ENCODE measurements at regions not wholly inside any gene's neighbourhood (a gene's known extent, or its start where the extent isn't known, plus 50 kb on each side); places are given as distances from the start of the nearest gene placed in this dataset.

DNA sequence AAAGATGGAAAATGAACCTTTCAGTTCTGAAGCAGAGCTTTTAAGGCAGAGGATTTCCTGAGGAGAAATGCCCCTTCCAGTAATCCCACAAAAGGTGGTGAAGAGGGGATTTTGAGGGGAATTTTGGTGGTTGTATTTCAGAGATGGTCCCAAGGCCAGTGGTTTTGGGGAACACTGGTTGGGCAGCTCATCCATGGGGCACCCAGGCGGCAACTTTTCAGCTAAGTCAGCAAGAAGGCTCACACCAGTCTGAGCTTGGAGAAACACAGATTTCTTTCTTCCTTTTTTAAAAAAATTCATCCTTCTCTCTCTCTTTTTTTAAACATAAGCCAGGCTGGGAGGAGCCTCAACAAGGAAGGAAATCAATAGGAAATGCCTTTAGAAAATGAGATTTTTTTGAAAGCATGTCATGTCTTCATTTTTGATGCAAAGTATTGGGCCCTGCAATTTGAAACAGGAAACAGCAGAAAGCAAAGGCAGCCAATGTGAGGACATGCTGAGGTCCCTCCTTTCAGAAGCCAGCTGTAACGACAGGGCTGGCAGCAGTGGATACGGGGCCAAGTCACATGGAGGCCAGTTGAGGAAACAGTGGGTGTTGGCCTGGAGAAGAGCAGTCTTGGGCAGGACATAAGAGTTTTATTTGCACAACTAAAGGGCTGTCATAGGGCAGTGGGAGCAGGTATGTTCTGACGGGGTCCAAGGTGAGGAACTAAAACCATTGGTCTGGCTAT, 155.3 kb upstream of the KLF4 start:
- ATAC-seq (no peak), DNase-seq (no peak)

GRCh38 chr9:107639426-107639825, 149.9 kb upstream of the KLF4 start:
- ATAC-seq (no peak), DNase-seq (no peak)

DNA sequence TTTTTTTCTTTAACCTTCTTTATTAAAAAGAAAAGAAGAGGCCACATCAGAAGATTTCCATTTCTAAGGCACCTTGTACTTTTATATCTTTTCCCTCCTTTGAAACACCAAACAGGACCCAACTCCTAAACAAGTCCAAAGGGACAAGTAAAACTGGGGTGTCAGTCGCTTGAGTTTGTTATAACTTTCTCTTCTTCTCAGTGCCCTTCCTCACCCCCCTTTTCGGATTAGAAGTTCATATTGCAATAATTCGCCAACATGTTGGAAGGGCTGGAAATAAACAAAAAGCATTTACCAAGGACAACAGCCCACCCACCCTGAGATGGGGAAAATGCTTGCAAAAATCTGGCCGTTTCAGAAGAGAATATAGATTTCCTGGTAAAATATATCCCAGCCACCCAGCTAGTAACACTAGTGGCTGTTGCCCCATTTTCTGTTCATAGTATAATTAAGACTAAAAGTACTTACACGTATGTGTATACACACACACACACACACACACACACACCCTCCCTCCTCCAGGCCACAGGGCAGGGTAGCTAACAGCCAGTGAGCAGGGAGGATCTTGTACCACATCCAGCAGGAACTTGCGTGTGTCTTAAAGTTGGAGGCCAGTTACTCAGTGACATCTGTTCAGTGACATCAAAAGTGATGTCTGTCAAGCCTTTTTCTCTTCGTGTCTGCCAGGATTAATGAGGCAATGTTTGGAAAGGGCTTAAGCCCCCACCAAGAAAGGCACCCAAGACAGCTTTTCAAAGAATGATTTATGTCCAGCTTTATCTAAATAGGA, 149.1 kb upstream of the KLF4 start:
- DNase-seq (no peak), ATAC-seq (no peak)

DNA sequence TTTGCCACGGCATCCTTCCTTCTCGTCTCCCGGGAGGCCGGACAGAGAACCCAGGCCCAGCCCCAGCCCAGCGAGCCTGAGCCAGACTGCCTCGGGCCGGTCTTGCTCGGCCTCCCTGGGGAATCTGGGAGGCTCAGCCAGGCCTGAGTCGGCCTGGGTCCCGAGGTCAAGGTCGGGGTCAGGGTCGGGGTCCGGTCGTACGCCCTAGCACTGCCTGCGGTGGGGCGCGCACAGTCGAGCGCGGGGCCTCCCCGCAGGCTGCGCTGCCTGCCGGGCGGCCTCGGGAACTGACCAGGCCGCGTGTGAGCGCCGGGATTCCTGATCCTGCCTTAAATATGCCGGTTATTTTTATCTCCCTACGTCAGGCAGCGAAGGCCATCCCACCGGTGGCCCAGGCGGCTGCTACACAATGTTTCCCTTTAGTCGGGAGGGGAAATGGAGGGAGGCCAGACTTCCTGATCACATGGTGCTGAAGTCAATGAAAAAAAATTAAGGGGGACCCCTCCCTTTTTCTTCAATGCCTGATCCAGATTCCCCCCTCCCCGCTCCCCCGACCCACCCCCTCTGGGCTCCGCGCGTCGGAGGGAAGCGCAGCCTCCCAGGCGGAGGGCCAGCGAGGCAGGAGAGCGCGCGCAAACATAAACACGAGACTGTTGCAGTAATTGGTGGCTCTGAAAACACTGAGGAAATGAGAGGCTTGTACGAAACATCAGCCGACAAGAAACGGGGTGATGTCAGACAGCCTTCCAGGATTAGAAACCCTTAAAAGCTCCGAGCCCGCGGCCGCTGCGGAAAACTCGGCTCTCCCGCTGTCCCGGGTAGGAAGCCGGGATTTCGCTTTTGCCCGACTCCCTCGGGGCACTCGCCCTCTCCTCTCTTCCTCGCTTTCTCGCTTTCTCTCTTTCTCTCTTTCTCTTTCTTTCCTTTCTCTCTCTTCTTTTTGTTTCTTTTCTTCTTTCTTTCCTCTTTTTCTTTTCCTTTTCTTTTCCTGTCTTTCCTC, 148.2 kb upstream of the KLF4 start:
- ATAC-seq = peak; percentile 34
- peak; percentile 6 for DNase-seq

GRCh38 chr9:107636571-107637381, 147.2 kb upstream of the KLF4 start:
- no peak for ATAC-seq

DNA sequence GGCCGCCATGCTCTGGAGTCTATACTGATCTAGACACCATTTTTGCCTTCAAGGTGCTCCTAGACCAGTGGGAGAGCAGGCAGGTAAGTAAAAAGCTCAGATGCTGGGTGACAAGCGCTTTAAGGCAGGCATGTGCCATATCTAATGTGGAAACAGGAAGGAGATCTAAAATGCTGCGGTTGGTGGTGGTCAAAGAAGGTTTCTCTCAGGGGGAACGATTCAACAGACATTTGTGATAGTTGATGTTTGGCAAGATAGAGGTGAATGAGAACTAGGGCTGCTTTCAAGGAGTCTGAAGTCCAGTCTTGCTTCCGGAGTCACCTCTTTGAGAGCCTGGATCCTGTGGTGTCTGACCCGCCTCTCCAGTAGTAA, 146.2 kb upstream of the KLF4 start:
- ATAC-seq (no peak), DNase-seq (no peak)

More at GRCh38 chr9:107636571-107637381, 147.2 kb upstream of the KLF4 start:
- no peak for DNase-seq

GRCh38 chr9:107635101-107635802, 145.7 kb upstream of the KLF4 start:
- DNase-seq = no peak
- no peak for ATAC-seq

- DNase-seq (no peak), ATAC-seq (no peak)
Measured at GRCh38 chr9:107633406-107633805, 143.8 kb upstream of the KLF4 start.

DNA sequence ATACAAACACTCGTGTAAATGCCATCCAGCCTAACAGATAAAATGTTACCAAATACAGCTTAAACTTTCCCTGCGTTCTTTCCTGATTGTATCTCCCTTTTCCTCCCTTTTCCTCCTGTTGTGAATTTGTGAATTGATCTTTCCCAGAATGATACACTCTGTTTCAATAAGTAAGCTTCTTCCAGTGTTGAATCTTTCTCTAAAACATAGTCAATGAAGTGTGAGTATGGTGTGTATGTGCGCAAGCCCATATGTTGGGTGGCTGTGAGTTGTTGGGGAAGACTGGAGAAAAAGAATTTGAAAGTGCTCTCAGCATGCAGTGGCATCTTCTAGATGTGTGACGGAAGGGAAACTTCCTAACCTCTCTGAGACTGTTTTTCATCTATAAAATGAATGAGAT, 143.1 kb upstream of the KLF4 start:
- DNase-seq = no peak
- no peak for ATAC-seq

- ATAC-seq (no peak), DNase-seq (no peak)
Measured at GRCh38 chr9:107632216-107632615, 142.6 kb upstream of the KLF4 start.

DNA sequence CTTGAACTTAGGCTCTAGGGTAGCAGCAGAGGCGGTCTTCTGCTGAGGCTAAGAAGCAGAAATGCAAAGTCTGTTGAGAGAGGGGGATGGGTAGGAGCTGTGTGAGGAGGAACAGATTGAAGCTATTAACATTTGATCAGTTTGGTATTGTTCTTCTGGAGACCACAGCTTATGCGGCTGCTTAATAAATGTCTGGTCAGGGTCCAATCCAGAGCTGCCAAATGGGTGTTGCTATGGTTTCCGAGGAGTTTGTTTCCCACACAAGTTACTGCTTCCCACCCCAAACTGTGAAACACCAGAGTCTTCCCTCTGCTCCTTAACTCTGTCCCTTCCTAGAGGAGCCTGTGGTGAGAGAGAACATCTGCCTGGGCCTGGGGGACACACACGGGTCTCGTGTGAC, 142.2 kb upstream of the KLF4 start:
- DNase-seq = no peak
- ATAC-seq = no peak

DNA sequence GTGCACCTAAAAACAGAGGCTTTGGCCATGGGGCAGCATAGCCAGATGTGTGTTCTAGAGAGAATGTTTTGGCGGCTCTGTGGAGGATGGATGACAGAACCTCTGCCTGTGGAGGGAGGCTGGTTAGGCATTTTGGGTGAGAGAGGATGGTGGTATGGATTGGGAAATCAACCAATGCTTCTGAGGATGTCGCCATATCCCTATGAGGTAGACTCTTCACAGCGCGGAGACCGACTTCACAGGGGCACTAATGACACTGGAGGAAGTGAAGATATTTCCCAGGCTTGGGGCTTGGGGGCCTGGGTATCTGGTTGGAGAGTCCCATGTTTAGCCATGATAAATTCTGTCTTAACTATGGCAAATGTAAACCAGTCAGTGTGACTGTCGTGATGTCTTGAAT, 140.6 kb upstream of the KLF4 start:
- ATAC-seq = no peak
- DNase-seq = no peak

DNA sequence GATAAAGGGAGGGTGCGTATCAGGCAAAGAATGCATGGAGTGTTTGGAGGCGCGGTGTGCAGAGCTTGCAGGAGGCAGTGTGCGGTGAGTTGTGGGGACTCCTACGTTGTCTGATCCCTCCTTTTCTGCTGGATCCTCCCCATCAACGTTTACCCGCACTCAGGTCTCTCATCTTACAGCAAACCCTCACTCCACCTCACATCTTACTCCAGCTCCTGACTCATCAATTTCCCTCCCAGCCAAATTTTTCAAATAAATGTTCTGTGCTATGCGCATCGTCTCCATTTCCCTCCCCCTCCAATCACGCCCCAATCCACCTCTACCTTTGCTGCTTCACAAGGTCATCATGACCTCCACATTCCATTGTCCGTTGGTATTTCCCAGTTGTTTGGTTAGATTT, 138.9 kb upstream of the KLF4 start:
- DNase-seq = no peak
- no peak for ATAC-seq

DNA sequence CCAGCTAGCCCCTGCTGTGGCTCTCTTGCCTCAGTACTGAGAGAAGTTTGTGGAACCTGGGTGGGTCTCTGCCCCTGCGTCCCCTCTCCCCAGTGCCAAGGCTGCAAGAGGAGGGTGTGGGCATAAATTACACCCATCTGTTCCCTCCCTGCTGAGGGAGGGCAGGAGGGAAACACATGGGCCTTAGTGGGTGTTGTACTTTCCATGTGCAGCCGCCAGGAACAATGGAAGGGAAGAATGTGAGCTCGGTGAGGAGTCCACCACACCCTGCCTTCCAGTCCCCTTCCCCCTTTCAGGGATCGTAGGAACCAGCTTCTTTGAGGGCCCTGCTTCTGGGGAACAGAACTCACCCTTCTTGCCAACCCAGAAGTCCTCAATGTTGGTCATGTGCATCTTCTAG, 138.2 kb upstream of the KLF4 start:
- DNase-seq (no peak), ATAC-seq (no peak)

DNA sequence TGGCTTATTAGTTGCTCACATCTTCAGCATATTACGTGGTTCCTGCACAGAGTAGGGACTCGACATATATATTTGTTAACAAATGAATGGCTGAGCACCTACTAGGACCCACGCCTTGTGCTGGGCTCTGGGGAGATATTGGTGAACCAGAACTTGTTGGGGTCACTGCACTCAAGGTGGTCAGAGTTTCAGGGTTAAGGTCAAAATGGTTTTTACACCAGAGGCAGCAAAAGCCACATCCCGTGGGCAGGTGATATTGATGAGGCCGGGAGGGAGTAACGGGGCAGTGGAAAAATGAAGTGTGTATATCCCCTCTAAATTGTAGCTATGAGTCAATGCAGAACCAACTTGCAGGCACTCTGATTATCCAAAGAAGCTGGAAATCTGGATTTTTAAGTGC, 136.5 kb upstream of the KLF4 start:
- DNase-seq (no peak), ATAC-seq (no peak)

DNA sequence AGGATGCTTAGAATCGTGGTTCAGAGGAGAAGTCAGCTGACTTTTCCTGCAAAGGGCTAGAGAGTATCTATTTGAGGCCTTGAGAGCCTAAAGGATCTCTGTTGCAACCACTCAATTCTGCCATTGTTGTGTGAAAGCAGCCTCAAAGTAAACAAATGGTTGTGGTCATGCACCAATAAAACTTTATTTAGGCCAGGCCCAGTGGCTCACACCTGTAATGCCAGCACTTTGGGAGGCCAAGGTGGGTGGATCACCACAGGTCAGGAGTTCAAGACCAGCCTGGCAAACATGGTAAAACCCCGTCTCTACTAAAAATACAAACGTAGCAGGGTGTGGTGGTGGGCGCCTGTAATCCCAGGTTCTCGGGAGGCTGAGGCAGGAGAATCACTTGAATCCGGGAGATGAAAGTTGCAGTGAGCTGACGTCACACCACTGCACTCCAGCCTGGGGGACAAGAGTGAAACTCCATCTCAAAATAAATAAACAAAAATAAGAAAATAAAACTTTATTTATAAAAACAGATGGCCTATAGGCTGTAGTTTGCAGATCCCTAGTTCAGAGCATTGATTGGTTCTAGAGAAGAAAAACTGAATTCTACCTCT, 135.9 kb upstream of the KLF4 start:
- no peak for ATAC-seq
- DNase-seq = no peak

GRCh38 chr9:107624234-107624948, 134.8 kb upstream of the KLF4 start:
- ATAC-seq (no peak), DNase-seq (no peak)

GRCh38 chr9:107621436-107621835, 131.9 kb upstream of the KLF4 start:
- ATAC-seq = no peak
- DNase-seq = no peak

DNA sequence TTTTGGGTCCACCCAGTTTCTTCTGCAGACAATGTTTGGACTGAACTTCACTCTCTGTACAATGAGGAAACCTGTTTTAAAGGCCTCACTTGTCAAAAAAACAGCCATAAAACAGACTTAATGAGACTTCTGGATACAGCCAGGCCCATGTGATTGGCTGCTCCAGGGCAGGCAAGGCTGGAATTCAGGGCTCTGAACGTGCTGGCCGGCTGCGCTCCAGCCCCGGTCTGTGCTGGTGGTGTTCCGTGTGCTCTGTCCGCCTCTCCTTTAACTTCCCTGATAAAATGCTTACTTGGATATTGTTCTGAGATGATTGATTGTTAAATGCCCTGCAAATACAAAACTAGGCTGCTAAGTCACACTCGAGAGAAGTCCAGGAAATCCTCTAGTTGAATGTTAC, 131.2 kb upstream of the KLF4 start:
- DNase-seq (no peak), ATAC-seq (no peak)

DNA sequence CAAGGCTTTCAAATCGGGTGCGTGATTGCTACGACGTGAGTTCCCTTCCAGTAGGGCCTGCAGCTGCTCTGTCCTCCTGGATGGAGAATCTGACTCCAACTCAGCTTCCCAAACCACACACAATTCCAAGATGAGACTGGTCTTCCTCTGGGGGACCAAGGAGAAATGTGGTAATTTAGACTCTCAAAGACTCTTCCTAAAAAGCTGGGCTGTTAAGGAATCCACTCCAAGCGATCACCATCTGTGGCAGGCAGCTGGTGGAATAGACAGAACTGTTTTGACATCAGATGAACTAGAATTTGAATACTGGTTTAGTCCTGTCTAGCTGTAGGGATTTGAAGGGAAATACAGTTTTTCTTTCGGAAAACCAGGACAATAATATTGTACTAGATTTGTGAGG, 130.7 kb upstream of the KLF4 start:
- ATAC-seq (no peak), DNase-seq (no peak)

Measured in stimulated activated naive CD8-positive, alpha-beta T cell treated with anti-CD3 and anti-CD28 coated beads, Interleukin-15, Interleukin-2, amounts not matched to agents 100 U/mL and 50 U/mL, for 24 hours (primary cell).